Smooth muscle cell (in vitro differentiated cells): ENCODE measurements at regions not wholly inside any gene's neighbourhood (a gene's known extent, or its start where the extent isn't known, plus 50 kb on each side); places are given as distances from the start of the nearest gene placed in this dataset.
"Not testable (repeated sequence)": the region's sequence is repeated elsewhere in the genome, so short reads cannot be mapped to it uniquely, and the experiment has no call there.

Source experiments
- DNase-seq: peaks from one replicate; lab custom pipeline; 2025; ENCODE audit not compliant: unreplicated experiment; lab: John Stamatoyannopoulos, UW
- H2AFZ ChIP-seq: fragments of 200-600 bp; sonication (generic); 2 replicates; pipeline ENCODE4 v1.6.0; 2016; ENCODE audit warnings: antibody characterized with exemption, low read depth, mild to moderate bottlenecking
- H3F3A ChIP-seq: fragments of 200-600 bp; sonication (generic); 2 replicates; pipeline ENCODE4 v1.6.0; 2017; ENCODE audit warnings: antibody characterized with exemption, low read depth
- H3K27ac ChIP-seq: fragments of 200-600 bp; sonication (generic); 2 replicates; pipeline ENCODE4 v1.5.1; 2016; ENCODE audit warnings: low read depth, mild to moderate bottlenecking
- H3K27me3 ChIP-seq: fragments of 200-600 bp; sonication (generic); 2 replicates; pipeline ENCODE4 v1.6.1; 2016; ENCODE audit warnings: low read depth, mild to moderate bottlenecking
- H3K36me3 ChIP-seq: fragments of 200-600 bp; sonication (generic); 2 replicates; pipeline ENCODE4 v1.5.1; 2016; ENCODE audit warnings: low read depth
- H3K4me1 ChIP-seq: fragments of 200-600 bp; sonication (generic); 2 replicates; pipeline ENCODE4 v1.5.1; 2016; ENCODE audit warnings: low read depth
- H3K4me2 ChIP-seq: fragments of 200-600 bp; sonication (generic); 2 replicates; pipeline ENCODE4 v1.6.0; 2016; ENCODE audit warnings: mild to moderate bottlenecking
- H3K4me3 ChIP-seq: fragments of 200-600 bp; sonication (generic); 2 replicates; pipeline ENCODE4 v1.5.1; 2016; ENCODE audit warnings: mild to moderate bottlenecking
- H3K79me2 ChIP-seq: fragments of 200-600 bp; sonication (generic); 2 replicates; pipeline ENCODE4 v1.6.0; 2016; ENCODE audit warnings: low read depth, mild to moderate bottlenecking
- H3K9ac ChIP-seq: fragments of 200-600 bp; sonication (generic); 2 replicates; pipeline ENCODE4 v1.6.0; 2016; ENCODE audit warnings: low read depth
- H3K9me3 ChIP-seq: fragments of 200-600 bp; sonication (generic); replicated peaks from 2 replicates; pipeline ENCODE4 v1.5.1; 2016; ENCODE audit warnings: low read depth
- H4K20me1 ChIP-seq: fragments of 200-600 bp; sonication (generic); 2 replicates; pipeline ENCODE4 v1.6.0; 2016; ENCODE audit warnings: low read depth
- CTCF ChIP-seq: fragments of 200-600 bp; sonication (generic); IDR thresholded peaks from 2 replicates; pipeline ENCODE4 v1.5.1; 2017; ENCODE audit warnings: borderline replicate concordance, mild to moderate bottlenecking, antibody characterized with exemption; ENCODE audit not compliant: insufficient read depth, poor library complexity, severe bottlenecking
- WGBS: methylation state at CpG from one replicate; pipeline ENCODE4 v1.1.7; 2016; ENCODE audit warnings: low lambda C conversion rate; 5-methylcytosine and 5-hydroxymethylcytosine counted together

GRCh38 chr21:20045197-20045596, 953.0 kb upstream of the NCAM2 start:
- Histone ChIP-seq H3F3A (no peaks in the 10 kb centered on the region), H3K27ac (no peak overlapping the region), H3K27me3 (no peaks in the 10 kb centered on the region), H3K79me2 (no peaks in the 10 kb centered on the region), H3K9me3 (no peaks in the 10 kb centered on the region), H3K4me3 (no peak overlapping the region), H2AFZ (no peak overlapping the region), H3K36me3 (no peaks in the 10 kb centered on the region), H4K20me1 (no peaks in the 10 kb centered on the region), H3K4me1 (no peaks in the 10 kb centered on the region), H3K4me2 (no peak overlapping the region), H3K9ac (no peak overlapping the region)
- DNase-seq = no peak
- TF ChIP-seq CTCF = no peak
- WGBS = 92% methylated on average over 5 of the region's 5 CpGs

GRCh38 chr21:20048130-20048837, 949.9 kb upstream of the NCAM2 start:
- not testable (repeated sequence) for H4K20me1 ChIP-seq, H3K27ac ChIP-seq, H3K36me3 ChIP-seq, H3K9ac ChIP-seq, H3K4me1 ChIP-seq, H3K4me2 ChIP-seq, H3K79me2 ChIP-seq, H3F3A ChIP-seq, DNase-seq, H3K9me3 ChIP-seq, H3K4me3 ChIP-seq, H3K27me3 ChIP-seq, H2AFZ ChIP-seq
- 93% methylated on average over 20 of the region's 20 CpGs for WGBS

GRCh38 chr21:20083336-20083735, 914.9 kb upstream of the NCAM2 start:
- H3F3A ChIP-seq = no peaks in the 10 kb centered on the region
- H3K4me2 ChIP-seq = no peak overlapping the region
- H4K20me1 ChIP-seq = no peaks in the 10 kb centered on the region
- H3K36me3 ChIP-seq = no peaks in the 10 kb centered on the region
- DNase-seq = no peak
- TF ChIP-seq CTCF = no peak
- H3K9ac ChIP-seq = no peak overlapping the region
- no peaks in the 10 kb centered on the region for H3K79me2 ChIP-seq
- no peak overlapping the region for H3K4me3 ChIP-seq
- no peaks in the 10 kb centered on the region for H3K4me1 ChIP-seq
- no peak overlapping the region for H3K27ac ChIP-seq
- no peaks in the 10 kb centered on the region for H3K27me3 ChIP-seq
- no peak overlapping the region for H2AFZ ChIP-seq
- H3K9me3 ChIP-seq = no peaks in the 10 kb centered on the region

- Histone ChIP-seq H3K27ac (no peak overlapping the region), H3K9me3 (no peaks in the 10 kb centered on the region), H3K79me2 (no peaks in the 10 kb centered on the region), H3K27me3 (no peaks in the 10 kb centered on the region), H3K4me1 (no peaks in the 10 kb centered on the region), H3F3A (no peaks in the 10 kb centered on the region), H3K4me3 (no peak overlapping the region), H2AFZ (no peak overlapping the region), H4K20me1 (no peaks in the 10 kb centered on the region), H3K4me2 (no peak overlapping the region), H3K36me3 (no peaks in the 10 kb centered on the region), H3K9ac (no peak overlapping the region)
- DNase-seq = no peak
- TF ChIP-seq CTCF = no peak
Measured at GRCh38 chr21:20083925-20084324, 914.3 kb upstream of the NCAM2 start.
